Stimulated activated naive B cell treated with anti-CD40 and anti-IgM and Interleukin-4, amounts not matched to agents 10 μg/mL and 1 μg/mL and 100 μg/mL, for 72 hours (primary cell): ENCODE measurements at regions not wholly inside any gene's neighbourhood (a gene's known extent, or its start where the extent isn't known, plus 50 kb on each side); places are given as distances from the start of the nearest gene placed in this dataset.

Experiments used
- ATAC-seq, 2 donors: fragments of 150-1000 bp; cut with Tn5 transposase; replicated peaks; 2 replicates each; pipeline ENCODE4 v1.10.0; 2021; ENCODE audit warnings: moderate library complexity in 1 of 2
- DNase-seq: peaks from one replicate; pipeline ENCODE4 v3.0.0; 2021
- H3K27ac Mint-ChIP-seq: one replicate; pipeline ENCODE4 v1.8.0; 2022; ENCODE audit warnings: mild to moderate bottlenecking, mixed read lengths
- H3K27me3 Mint-ChIP-seq, 2 donors: one replicate each; pipeline ENCODE4 v1.8.0; 2022; ENCODE audit warnings: mixed read lengths in 2 of 2
- H3K36me3 Mint-ChIP-seq, 2 donors: one replicate each; pipeline ENCODE4 v1.8.0; 2022; ENCODE audit warnings: mixed read lengths in 2 of 2, mild to moderate bottlenecking in 1 of 2
- H3K4me1 Mint-ChIP-seq, 2 donors: one replicate each; pipeline ENCODE4 v1.8.0; 2022; ENCODE audit warnings: mixed read lengths in 2 of 2, mild to moderate bottlenecking in 1 of 2
- H3K4me3 Mint-ChIP-seq, 2 donors: one replicate each; pipeline ENCODE4 v1.8.0; 2022; ENCODE audit warnings: mild to moderate bottlenecking in 2 of 2, mixed read lengths in 2 of 2, moderate library complexity in 1 of 2
- H3K9me3 Mint-ChIP-seq, 2 donors: one replicate each; pipeline ENCODE4 v1.8.0; 2022; ENCODE audit warnings: mixed read lengths in 2 of 2, mild to moderate bottlenecking in 1 of 2

DNA sequence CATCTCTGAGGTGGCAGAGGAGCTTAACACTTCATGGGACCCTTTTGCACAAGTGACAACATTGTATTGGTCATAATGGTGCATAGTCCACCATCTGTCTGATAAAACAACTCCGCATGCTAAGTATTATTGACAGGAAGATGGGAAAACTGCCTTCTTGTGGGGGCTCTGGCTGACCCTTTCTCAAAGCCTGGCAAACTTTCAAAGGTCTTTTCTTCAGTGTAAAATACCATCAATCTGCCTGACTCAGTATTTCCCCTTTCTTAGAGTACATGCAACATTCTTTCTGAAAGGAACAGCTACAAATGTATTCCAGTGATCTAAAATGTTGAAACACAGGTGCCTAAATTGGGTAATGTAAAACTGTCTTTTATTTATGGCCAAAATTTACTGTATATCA is 89.1 kb downstream of the NAA11 start:
- DNase-seq (no peak), ATAC-seq (no peak)
- Mint-ChIP-seq H3K9me3 (no peaks in the 10 kb centered on the region), H3K4me3 (no peak overlapping the region), H3K4me1 (peaks cover 0 to 6% of the 10 kb centered on the region in 2 donors), H3K27ac (no peak overlapping the region), H3K27me3 (no peaks in the 10 kb centered on the region), H3K36me3 (no peaks in the 10 kb centered on the region)

DNA sequence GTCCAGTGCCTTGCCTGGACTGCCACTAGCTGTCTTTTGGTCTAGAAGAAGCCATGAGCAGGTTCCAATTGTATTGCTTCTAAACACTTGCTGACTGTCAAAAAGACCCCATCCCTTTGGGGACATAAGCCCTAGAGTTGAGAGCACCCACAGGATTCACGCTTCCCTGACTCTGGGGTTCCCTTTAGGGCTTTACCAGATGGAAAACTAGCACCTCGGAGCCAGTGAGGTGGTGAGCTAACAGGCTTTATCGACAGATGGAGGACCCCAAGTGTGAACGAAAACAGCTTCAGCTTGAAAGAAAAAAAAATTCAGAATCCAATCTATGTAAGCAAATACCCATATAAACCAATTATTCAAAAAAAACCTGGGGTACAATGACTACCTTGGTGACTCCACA is 90.8 kb downstream of the NAA11 start:
- Mint-ChIP-seq H3K36me3 (no peaks in the 10 kb centered on the region), H3K27ac (no peak overlapping the region), H3K4me1 (peaks cover 0 to 6% of the 10 kb centered on the region in 2 donors), H3K27me3 (no peaks in the 10 kb centered on the region), H3K9me3 (no peaks in the 10 kb centered on the region), H3K4me3 (no peak overlapping the region)
- no peak for ATAC-seq
- no peak for DNase-seq

GRCh38 chr4:79233820-79234219 is 92.0 kb downstream of the NAA11 start:
- Mint-ChIP-seq H3K4me3 (no peak overlapping the region), H3K36me3 (no peaks in the 10 kb centered on the region), H3K4me1 (peaks cover 0 to 6% of the 10 kb centered on the region in 2 donors), H3K27me3 (no peaks in the 10 kb centered on the region), H3K27ac (no peak overlapping the region), H3K9me3 (no peaks in the 10 kb centered on the region)
- DNase-seq (no peak), ATAC-seq (no peak)

GRCh38 chr4:79232540-79232939 is 93.3 kb downstream of the NAA11 start:
- Mint-ChIP-seq H3K27ac (no peak overlapping the region), H3K4me1 (peaks cover 0 to 6% of the 10 kb centered on the region in 2 donors), H3K27me3 (no peaks in the 10 kb centered on the region), H3K36me3 (no peaks in the 10 kb centered on the region), H3K4me3 (no peak overlapping the region), H3K9me3 (no peaks in the 10 kb centered on the region)
- no peak for DNase-seq
- no peak for ATAC-seq

- H3K27me3 Mint-ChIP-seq = no peaks in the 10 kb centered on the region
- H3K27ac Mint-ChIP-seq = no peak overlapping the region
- DNase-seq = no peak
- no peak for ATAC-seq
- no peak overlapping the region for H3K4me3 Mint-ChIP-seq
- no peaks in the 10 kb centered on the region for H3K9me3 Mint-ChIP-seq
- H3K4me1 Mint-ChIP-seq = no peaks in the 10 kb centered on the region
- H3K36me3 Mint-ChIP-seq = no peaks in the 10 kb centered on the region
Observed at GRCh38 chr4:79227860-79228259, 98.0 kb downstream of the NAA11 start.

- no peak for ATAC-seq
- Mint-ChIP-seq H3K27me3 (no peaks in the 10 kb centered on the region), H3K36me3 (no peaks in the 10 kb centered on the region), H3K4me1 (no peaks in the 10 kb centered on the region), H3K27ac (no peak overlapping the region), H3K9me3 (no peaks in the 10 kb centered on the region), H3K4me3 (no peak overlapping the region)
- no peak for DNase-seq
Observed at GRCh38 chr4:79225360-79225759, 100.5 kb downstream of the NAA11 start.

GRCh38 chr4:79224777-79225104 is 101.1 kb downstream of the NAA11 start:
- H3K4me1 Mint-ChIP-seq = no peaks in the 10 kb centered on the region
- no peaks in the 10 kb centered on the region for H3K9me3 Mint-ChIP-seq
- no peak for DNase-seq
- H3K4me3 Mint-ChIP-seq = no peak overlapping the region
- ATAC-seq = no peak
- H3K27me3 Mint-ChIP-seq = no peaks in the 10 kb centered on the region
- H3K36me3 Mint-ChIP-seq = no peaks in the 10 kb centered on the region
- no peak overlapping the region for H3K27ac Mint-ChIP-seq

DNA sequence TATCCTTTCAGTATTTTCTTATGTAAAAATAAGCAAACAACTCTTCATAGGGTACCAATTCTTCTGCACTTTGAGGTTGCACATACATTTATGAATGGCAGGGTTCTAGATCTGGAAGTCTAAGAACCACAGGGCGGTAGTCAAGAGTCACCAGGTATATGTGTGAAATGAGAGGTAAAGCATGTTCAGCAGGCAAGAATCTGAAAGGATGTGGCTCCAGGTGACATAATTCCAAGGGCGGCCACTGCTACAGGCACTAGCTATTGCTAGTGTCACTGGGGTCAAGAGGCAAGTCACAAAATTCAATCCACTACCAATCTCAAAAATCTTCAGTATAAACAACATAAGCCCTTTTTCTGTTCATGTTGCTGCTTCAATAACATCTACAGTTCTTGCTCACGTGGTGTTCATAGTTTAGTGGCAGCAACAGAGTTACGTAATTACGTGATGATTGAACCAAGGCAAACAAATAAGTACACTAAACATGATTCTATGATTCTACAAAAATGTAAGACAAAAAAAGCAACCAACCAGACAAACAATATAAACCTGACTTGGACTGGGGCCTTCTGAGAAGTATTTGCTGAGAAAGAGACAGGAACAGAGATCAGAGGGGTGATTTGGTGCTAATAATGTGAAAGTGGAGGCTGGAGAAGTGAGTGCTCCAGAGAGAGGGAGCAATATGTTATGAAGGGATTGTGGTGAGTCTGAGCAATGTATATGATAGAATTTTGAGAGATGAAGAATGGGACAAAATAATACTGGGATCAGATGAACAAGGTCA is 101.7 kb downstream of the NAA11 start:
- no peak overlapping the region for H3K4me3 Mint-ChIP-seq
- no peaks in the 10 kb centered on the region for H3K9me3 Mint-ChIP-seq
- H3K27me3 Mint-ChIP-seq = no peaks in the 10 kb centered on the region
- H3K27ac Mint-ChIP-seq = no peak overlapping the region
- no peak for ATAC-seq
- H3K36me3 Mint-ChIP-seq = no peaks in the 10 kb centered on the region
- DNase-seq = no peak
- no peaks in the 10 kb centered on the region for H3K4me1 Mint-ChIP-seq

DNA sequence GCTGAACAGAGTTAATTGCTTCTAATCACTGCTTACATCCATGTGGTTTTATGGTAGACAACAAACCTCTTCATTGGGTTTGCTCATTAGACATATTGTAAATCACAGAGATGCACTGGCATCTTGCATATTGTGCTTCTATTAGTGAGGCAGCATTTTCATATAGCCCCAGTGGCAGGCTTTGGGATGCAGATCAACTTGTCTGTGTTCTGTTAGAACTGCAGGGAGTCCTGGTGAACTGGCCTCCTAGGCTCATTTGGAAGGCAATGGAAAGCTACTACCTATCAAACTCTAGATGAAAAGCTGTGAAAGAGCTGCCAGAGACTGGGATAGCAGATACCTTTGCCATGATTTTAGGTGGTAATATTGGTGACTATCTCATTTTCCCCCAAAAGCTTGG is 108.8 kb downstream of the NAA11 start:
- Mint-ChIP-seq H3K27me3 (no peaks in the 10 kb centered on the region), H3K9me3 (no peaks in the 10 kb centered on the region), H3K4me3 (no peak overlapping the region), H3K27ac (no peak overlapping the region), H3K36me3 (no peaks in the 10 kb centered on the region), H3K4me1 (no peaks in the 10 kb centered on the region)
- DNase-seq (no peak), ATAC-seq (no peak)

DNA sequence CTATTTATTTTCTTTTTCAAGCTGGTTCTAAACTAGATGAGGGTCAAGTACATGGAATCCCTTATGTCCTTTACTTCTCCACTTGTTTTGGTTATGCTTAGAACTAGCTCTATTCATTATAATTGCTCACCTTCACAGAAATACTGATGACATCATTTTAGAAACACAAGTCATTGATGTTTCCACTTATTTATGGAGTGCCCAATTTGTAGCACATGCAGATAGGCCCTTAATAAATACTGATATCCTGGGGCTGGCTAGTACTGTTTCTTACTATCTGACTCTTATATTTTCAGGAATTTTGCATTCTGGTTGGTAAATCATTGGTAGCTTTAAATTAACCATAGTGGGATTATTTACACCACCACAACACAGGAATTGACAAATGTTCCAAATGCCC is 112.2 kb downstream of the NAA11 start:
- no peaks in the 10 kb centered on the region for H3K9me3 Mint-ChIP-seq
- DNase-seq (no peak), ATAC-seq (no peak)
- peaks cover 6 to 8% of the 10 kb centered on the region in 2 donors for H3K4me1 Mint-ChIP-seq
- H3K36me3 Mint-ChIP-seq = no peaks in the 10 kb centered on the region
- no peaks in the 10 kb centered on the region for H3K27me3 Mint-ChIP-seq
- no peak overlapping the region for H3K27ac Mint-ChIP-seq
- H3K4me3 Mint-ChIP-seq = no peak overlapping the region

- ATAC-seq (no peak), DNase-seq (no peak)
- Mint-ChIP-seq H3K4me1 (peaks cover 6 to 8% of the 10 kb centered on the region in 2 donors), H3K27me3 (no peaks in the 10 kb centered on the region), H3K36me3 (no peaks in the 10 kb centered on the region), H3K9me3 (no peaks in the 10 kb centered on the region), H3K4me3 (no peak overlapping the region), H3K27ac (no peak overlapping the region)
Observed at GRCh38 chr4:79213010-79213409, 112.9 kb downstream of the NAA11 start.

- peaks cover 6 to 8% of the 10 kb centered on the region in 2 donors for H3K4me1 Mint-ChIP-seq
- no peak for ATAC-seq
Observed at GRCh38 chr4:79212311-79212710, 113.5 kb downstream of the NAA11 start.

DNA sequence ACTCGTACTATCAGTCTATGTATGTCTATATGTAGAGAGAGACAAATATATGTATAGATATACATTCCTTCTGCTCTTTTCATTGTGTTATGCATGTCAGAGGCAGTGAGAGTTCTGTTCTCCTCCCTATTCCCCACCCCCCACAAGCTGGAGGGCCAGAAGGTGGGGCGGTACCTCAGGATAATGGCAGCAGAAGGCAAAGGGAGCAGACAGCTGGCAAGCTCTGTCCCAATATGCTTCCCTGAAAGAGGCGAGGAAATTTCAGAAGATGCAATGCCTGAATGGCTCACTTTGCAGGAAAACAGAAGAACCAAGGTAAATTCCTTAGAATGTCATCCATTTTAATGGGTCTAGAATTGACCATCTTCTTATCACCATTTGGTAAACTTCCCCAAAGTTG is 114.4 kb downstream of the NAA11 start:
- H3K27me3 Mint-ChIP-seq = no peaks in the 10 kb centered on the region
- peaks cover 0 to 4% of the 10 kb centered on the region in 2 donors for H3K9me3 Mint-ChIP-seq
- DNase-seq (no peak), ATAC-seq (no peak)
- H3K4me3 Mint-ChIP-seq = no peak overlapping the region
- no peaks in the 10 kb centered on the region for H3K36me3 Mint-ChIP-seq
- H3K4me1 Mint-ChIP-seq = peaks cover 6 to 8% of the 10 kb centered on the region in 2 donors
- H3K27ac Mint-ChIP-seq = no peak overlapping the region

More at GRCh38 chr4:79212311-79212710, 113.5 kb downstream of the NAA11 start:
- H3K9me3 Mint-ChIP-seq = no peaks in the 10 kb centered on the region
- H3K36me3 Mint-ChIP-seq = no peaks in the 10 kb centered on the region
- H3K4me3 Mint-ChIP-seq = no peak overlapping the region
- DNase-seq = no peak
- H3K27ac Mint-ChIP-seq = no peak overlapping the region
- no peaks in the 10 kb centered on the region for H3K27me3 Mint-ChIP-seq

- Mint-ChIP-seq H3K27ac (no peak overlapping the region), H3K27me3 (no peaks in the 10 kb centered on the region), H3K36me3 (no peaks in the 10 kb centered on the region), H3K4me3 (no peak overlapping the region), H3K9me3 (peaks cover 0 to 5% of the 10 kb centered on the region in 2 donors), H3K4me1 (peaks cover 6 to 8% of the 10 kb centered on the region in 2 donors)
- DNase-seq (no peak), ATAC-seq (no peak)
Observed at GRCh38 chr4:79210636-79211049, 115.2 kb downstream of the NAA11 start.

GRCh38 chr4:79209822-79210635 is 115.8 kb downstream of the NAA11 start:
- Mint-ChIP-seq H3K27ac (no peak overlapping the region), H3K27me3 (no peaks in the 10 kb centered on the region), H3K4me1 (peaks cover 6 to 8% of the 10 kb centered on the region in 2 donors), H3K36me3 (no peaks in the 10 kb centered on the region), H3K9me3 (peaks cover 0 to 5% of the 10 kb centered on the region in 2 donors), H3K4me3 (no peak overlapping the region)
- DNase-seq (no peak), ATAC-seq (peak; percentile 54 to 56)
